ENCODE measurements at regions not wholly inside any gene's neighbourhood (a gene's known extent, or its start where the extent isn't known, plus 50 kb on each side); places are given as distances from the start of the nearest gene placed in this dataset.

DNA sequence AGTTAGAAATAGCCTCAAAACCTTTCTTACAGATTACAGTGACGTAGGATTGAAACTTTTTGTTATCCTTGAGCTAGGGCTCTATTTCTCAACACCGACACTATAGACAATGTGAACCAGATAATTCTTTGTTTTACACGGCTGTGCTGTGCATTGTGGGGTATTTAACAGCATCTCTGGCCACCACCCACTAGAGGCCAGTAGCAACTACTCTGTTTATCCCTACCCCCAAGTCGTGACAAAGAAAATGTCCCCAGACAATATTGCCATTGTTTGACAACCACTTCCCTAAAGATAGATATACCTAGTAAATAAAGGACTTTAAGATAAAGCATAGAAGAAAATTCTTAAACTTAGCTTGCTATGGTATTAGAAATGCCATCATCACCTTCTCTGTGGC, 359.6 kb downstream of the ARL4A start:
- DNase-seq, result no peak

- DNase-seq, result no peak
Observed at GRCh38 chr7:13049946-13050345, 362.5 kb downstream of the ARL4A start.

- no peak for DNase-seq
Observed at GRCh38 chr7:13050703-13051102, 363.3 kb downstream of the ARL4A start.

DNA sequence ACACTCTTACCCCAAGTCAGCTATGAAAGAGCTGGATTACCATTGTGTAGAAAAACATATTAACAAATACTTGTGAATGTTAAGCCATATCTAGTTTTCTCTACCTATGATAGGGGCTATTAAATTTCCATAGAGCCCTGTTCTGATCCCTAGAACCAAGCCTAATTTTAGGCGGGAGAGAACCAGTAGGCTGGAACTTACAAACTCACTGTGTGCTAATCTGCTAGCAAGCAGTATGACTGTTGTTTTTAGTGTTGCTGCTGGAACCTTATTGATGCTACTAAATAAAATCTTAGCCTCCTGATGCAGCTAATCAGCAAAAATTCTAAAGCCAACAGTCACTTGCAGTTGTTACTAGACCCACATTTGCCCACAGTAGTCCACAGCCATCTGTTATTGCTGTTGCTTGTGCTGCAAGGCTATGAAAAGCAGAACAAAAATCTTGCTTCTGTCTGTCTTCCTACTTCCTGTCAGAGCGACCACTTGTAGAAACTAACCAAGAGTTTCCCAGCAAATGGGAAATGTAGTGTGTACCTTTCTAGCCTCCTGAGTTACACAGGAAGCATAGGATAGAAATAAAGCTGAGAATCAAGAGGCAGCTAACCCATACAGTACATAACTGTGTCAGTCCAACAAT, 368.4 kb downstream of the ARL4A start:
- DNase-seq, result no peak

GRCh38 chr7:13057462-13058200, 370.2 kb downstream of the ARL4A start:
- no peak for DNase-seq

- DNase-seq, result no peak
Observed at GRCh38 chr7:13060173-13060572, 372.7 kb downstream of the ARL4A start.

DNA sequence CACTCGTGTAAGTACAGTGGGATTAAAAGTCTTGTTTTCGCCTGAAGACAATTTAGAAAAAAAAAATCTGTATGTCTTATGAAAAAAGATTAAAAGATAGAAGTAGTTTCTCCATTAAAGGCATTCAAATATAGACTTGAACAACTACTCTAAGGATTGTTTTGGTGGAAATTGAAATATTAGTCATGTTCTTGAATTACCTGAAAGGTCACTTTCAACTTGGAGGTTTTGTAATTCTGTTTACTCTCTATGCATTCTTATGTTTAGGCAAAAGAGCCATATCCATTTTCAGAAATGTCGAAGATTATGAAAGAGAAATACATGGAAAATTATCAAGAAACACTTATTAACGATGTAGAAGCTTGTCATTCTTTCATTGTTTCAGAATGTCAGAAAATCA, 373.7 kb downstream of the ARL4A start:
- DNase-seq, result no peak

DNA sequence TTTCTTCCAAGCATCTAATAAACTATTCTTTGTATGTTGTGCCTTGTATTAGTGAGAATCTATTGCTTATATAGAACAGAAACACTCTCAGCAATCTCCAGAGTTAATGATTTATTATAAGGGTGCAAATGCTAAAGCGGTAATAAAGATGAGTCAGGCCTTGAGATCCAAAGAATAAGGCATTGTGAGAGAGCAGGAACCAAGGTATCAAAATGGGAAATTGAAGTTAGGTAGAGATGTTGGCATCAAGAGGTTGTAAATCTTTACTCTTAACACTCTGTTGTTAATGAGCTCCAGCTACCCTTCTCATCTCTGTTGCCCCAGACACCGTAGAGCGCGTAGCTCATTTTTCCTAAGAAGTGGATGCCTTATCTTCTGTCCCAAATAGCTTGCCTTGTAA, 375.2 kb downstream of the ARL4A start:
- DNase-seq, result no peak

GRCh38 chr7:13067036-13067435, 379.6 kb downstream of the ARL4A start:
- DNase-seq, result no peak

DNA sequence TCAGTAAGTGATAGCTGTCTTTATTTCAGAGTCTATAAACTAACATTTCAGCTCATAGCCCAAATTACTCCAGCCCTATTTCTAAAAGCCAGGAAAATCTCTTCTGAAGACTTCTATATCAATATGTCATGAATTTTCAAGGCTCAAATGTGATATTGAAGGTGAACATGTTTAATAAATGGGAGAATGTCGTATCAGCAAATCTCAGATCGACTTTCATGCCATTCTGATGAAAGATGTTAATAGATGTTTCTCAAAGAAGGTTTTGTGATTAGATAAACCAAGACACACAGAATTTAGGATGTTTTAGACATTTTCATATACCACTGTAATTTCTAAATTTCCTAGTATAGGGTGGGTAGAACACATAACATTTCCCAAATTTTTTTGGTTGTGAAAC, 380.6 kb downstream of the ARL4A start:
- no peak for DNase-seq

DNA sequence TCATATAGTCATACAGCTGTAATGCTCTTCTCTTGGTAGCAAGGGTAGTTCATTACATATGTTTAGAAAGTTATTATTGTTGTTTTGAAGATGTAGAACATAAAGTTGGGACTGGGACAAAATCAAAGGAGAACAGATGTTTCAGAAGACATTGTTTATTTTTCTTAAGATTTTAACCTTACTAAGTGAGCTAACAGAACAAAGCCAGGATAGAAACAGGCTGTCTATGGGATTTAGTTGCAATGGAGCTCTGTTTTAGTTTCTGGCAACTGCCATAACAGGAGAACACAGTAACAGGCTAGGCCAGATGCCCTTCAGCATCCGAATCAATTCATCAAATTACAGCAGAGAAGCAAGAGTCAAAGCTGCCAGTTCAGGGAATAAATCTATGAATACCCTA, 382.4 kb downstream of the ARL4A start:
- no peak for DNase-seq

GRCh38 chr7:13072014-13072413, 384.6 kb downstream of the ARL4A start:
- no peak for DNase-seq

DNA sequence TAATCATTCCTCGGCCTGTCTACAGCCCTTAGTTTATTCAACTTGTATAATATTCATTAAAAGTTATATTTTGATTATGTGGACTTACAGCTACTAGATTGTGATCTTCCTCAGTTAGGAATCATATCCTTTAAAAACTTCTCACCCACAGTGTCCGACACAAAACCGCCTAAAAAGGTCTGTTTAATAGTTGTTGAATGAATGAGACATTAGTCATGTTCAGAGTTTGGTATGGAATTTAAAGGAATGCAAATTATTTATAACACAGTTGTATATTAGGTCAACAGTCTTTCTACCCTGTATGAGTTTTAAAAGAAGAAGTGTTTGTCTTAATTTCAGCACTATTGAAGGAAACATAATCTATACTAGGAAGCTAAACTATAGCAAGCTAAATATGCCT, 390.0 kb downstream of the ARL4A start:
- no peak for DNase-seq

DNA sequence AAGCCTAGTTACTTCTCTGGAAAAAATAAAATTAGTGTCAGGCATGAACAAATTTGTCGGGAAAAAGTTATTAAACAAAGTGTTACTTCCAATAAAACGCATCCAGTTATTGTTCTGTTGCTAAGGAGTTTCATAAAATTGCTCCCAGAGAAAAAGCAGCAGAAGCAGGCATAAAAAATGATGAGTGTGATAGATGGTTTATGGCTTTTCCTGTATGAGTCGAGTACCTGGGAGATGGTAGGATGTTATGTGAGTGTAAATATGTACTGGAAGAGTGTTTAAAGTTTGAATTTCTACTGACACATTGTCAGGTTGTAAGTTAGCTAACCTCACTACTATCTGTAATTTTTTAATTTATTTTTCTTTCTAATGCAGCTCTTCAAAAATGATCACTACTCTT, 390.7 kb downstream of the ARL4A start:
- DNase-seq, result no peak

- no peak for DNase-seq
Observed at GRCh38 chr7:13090959-13091358, 403.5 kb downstream of the ARL4A start.

GRCh38 chr7:13091974-13092707, 404.7 kb downstream of the ARL4A start:
- no peak for DNase-seq

DNA sequence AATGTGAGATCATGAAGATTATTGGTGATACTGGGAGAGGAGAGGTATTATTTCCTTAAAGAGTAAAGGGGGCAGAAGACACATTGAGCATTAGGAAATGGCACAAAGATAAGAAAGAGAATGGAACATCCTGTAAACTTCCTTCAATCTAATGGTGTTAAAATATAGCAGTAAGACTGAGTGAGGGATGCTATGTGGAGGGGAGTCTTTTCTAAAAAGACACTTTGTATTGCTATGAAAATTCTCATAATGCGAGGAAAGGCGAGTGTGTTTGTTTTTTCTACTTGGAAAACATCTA, 405.2 kb downstream of the ARL4A start:
- no peak for DNase-seq

DNA sequence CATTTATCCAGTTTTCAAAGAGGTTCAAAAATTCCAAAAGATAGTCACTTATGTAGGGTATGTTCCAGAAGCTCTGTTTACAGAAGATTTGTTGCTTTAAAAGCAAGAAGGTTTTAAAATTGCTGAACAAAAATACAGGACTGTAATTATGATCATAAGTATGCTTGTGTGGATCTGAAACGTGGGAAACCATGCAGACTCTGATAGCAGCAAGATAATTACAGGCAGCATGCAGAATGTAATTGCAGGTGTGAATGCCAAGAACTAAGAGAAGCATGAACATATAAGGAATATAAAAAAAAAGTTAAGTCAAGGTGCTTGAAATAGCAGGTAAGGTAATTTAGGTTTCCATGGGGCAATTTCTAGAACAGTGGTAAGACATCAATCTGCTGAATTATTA, 405.7 kb downstream of the ARL4A start:
- no peak for DNase-seq

DNA sequence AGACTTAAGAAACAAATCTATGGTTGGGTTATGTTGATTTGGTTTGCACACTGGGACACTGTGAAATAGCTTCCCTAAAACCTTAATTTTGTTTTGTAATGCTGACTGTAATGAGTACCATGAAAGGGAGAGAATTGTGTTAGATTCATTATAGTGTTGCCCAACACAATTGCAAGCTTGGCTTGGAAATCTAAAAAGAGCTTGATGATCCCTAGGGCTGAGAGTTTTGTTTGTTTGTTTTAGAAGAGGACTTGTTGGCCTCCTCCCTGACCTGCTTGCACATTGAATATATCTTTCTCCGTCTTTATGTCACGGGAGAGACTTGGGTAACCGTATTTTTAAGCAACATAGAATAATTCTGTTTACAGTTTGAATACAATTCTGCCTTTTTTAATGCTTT, 410.1 kb downstream of the ARL4A start:
- DNase-seq, result no peak

- no peak for DNase-seq
Observed at GRCh38 chr7:13098161-13098560, 410.7 kb downstream of the ARL4A start.

DNA sequence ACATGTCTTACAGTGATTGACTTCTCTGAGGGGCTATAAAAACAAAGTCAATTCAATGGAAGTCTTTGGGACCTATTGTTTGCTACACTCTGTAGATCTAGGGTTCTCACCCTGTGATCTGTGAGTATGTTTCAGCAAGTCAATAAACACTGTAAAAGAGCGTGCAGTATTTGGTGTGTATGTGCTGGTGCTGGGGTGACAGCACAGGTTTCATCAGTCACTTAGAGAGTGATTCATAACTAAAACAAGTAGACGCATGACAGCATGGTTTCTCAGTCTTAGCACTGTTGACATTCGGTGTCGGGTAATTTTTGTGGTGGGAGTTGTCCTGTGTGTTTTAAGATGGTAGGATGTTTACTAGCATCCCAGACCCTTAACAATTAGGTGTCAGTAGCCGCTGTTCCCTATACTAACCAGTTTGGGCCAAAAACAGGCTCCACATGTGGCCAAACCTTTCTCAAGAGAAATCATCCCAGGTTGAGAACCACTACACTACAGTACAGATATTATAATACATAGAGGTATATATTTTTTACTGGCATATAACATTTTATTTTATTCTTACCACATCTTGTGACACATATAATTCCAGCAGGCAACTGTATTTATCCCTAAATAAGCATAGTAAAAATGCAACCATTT, 411.8 kb downstream of the ARL4A start:
- no peak for DNase-seq

DNA sequence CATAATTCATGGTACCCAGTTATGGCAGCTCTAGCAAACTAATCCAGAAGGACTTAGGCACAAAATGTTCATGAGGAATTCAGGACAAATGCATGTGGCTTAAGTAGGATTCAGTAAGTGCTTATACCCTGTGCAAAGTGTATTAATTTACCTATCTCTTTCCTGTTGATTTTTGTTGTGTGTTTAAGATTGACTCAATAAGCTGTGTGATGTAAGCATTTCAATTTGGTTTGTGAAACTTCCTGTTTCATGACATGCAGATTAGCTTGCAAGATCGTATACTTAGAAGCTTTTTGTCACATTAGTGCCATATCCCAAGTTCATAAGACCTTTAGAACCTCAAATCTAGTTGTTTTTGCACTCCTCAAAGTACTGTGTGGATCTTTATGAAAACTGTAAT, 416.7 kb downstream of the ARL4A start:
- no peak for DNase-seq

DNA sequence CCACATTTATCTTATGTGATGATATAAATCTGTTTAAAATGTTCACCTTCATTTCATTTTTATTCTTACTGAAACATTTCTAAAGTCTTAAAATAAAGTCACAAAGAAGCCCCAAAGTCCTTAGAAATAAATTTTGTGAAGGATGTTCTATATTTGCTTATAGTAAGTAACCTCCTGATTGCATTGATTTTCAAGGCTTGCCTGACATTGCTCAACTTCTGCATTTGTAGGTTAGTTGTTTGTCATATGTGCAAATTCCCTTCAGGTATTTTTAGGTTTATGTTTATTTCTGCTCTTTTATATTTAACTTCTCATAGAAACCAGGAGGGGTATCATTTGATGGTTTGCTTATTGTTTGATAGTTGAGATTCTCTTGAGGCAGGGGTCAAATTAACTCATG, 417.8 kb downstream of the ARL4A start:
- DNase-seq, result no peak

GRCh38 chr7:13106513-13106912, 419.1 kb downstream of the ARL4A start:
- no peak for DNase-seq
